ENCODE measurements at regions not wholly inside any gene's neighbourhood (a gene's known extent, or its start where the extent isn't known, plus 50 kb on each side); places are given as distances from the start of the nearest gene placed in this dataset. TPM values are rescaled to one million over a fixed set of nuclear protein-coding genes. Genes with fewer than 3 reads are reported as not detected.

DNA sequence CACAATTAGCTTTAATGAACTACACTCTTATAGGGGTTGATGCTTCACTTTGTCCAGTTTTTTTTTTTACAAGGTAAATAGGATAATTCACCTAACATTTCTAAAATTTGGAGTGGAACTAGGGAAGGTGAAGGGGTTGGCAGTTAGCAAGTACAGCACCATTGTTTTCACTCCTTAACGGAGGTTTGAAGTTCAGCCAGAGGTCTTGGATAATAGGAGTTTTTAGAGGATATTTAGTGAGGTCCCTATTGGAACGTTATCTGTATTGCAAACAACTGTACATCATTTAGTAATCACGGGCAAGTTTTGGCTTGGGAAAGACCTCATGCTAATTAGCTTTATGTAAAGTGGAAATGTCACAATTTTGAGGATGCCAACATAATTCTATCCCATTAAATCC, 52.3 kb upstream of the TBX18 start:
- no CpG with 5 or more reads among the region's 3 CpGs for whole genome bisulfite sequencing (ENCODE audit: insufficient coverage)
- H3K36me3 ChIP-seq (replicated peaks in 1 of 2; ENCODE audit: control insufficient read depth in 1 of 2, insufficient read depth in 2 of 2, low read length in 2 of 2), result no peaks in the 10 kb centered on the region
- H3K27ac Mint-ChIP-seq, result no peak overlapping the region
- H3K4me3 Mint-ChIP-seq, result no peak overlapping the region
- DNase-seq, result no peak
- H2AFZ ChIP-seq (ENCODE audit: insufficient read depth, low read depth, low read length, poor library complexity, severe bottlenecking), result no peak overlapping the region
- H3K4me1 ChIP-seq (ENCODE audit: control insufficient read depth in 1 of 2, insufficient read depth in 2 of 2, low read length in 2 of 2), result no peaks in the 10 kb centered on the region
- intact Hi-C loops (cut with micrococcal nuclease), result no loop called here
- no peaks in the 10 kb centered on the region for H3K4me1 Mint-ChIP-seq
- no peaks in the 10 kb centered on the region for H4K20me1 ChIP-seq (ENCODE audit: insufficient read depth, low read length)
- TF ChIP-seq, protein P1, sequence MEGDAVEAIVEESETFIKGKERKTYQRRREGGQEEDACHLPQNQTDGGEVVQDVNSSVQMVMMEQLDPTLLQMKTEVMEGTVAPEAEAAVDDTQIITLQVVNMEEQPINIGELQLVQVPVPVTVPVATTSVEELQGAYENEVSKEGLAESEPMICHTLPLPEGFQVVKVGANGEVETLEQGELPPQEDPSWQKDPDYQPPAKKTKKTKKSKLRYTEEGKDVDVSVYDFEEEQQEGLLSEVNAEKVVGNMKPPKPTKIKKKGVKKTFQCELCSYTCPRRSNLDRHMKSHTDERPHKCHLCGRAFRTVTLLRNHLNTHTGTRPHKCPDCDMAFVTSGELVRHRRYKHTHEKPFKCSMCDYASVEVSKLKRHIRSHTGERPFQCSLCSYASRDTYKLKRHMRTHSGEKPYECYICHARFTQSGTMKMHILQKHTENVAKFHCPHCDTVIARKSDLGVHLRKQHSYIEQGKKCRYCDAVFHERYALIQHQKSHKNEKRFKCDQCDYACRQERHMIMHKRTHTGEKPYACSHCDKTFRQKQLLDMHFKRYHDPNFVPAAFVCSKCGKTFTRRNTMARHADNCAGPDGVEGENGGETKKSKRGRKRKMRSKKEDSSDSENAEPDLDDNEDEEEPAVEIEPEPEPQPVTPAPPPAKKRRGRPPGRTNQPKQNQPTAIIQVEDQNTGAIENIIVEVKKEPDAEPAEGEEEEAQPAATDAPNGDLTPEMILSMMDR (IDR thresholded peaks at IDR 0.05), result no peak
- peaks cover 0 to 1% (median 0%) of the 10 kb centered on the region in 3 donors for H3K27me3 Mint-ChIP-seq (ENCODE audit: low read depth in 3 of 3)
- H3K4me2 ChIP-seq (replicated peaks; ENCODE audit: extremely low read depth, low read length, poor library complexity, severe bottlenecking), result no peak overlapping the region
- H3K27me3 ChIP-seq (ENCODE audit: control insufficient read depth in 2 of 2, insufficient read depth in 2 of 2, low read length in 2 of 2), result no peaks in the 10 kb centered on the region
- no peaks in the 10 kb centered on the region for H3K9me3 ChIP-seq (replicated peaks in 1 of 2; ENCODE audit: control insufficient read depth in 1 of 2, insufficient read depth in 1 of 2, low read length in 2 of 2)
- no peak overlapping the region for H3K27ac ChIP-seq (ENCODE audit: low read depth in 1 of 2, low read length in 2 of 2)
- no peak overlapping the region for H3K4me3 ChIP-seq (replicated peaks in 1 of 3; ENCODE audit: low read depth in 2 of 3, low read length in 3 of 3)
- no peaks in the 10 kb centered on the region for H3K36me3 Mint-ChIP-seq
- no peak overlapping the region for H3K9ac ChIP-seq (ENCODE audit: insufficient read depth, low read length, poor library complexity, severe bottlenecking)
- H3K79me2 ChIP-seq (ENCODE audit: insufficient read depth, low read length), result no peaks in the 10 kb centered on the region
- H3K9me3 Mint-ChIP-seq, result peaks cover 0 to 5% (median 3%) of the 10 kb centered on the region in 7 donors

GRCh38 chr6:84815896-84816735, 51.7 kb upstream of the TBX18 start:
- Mint-ChIP-seq H3K4me3 (no peak overlapping the region), H3K36me3 (no peaks in the 10 kb centered on the region), H3K9me3 (peaks cover 0 to 5% (median 3%) of the 10 kb centered on the region in 7 donors), H3K27ac (no peak overlapping the region), H3K4me1 (no peaks in the 10 kb centered on the region), H3K27me3 (ENCODE audit: low read depth in 3 of 3) (peaks cover 0 to 1% (median 0%) of the 10 kb centered on the region in 3 donors)
- WGBS (ENCODE audit: insufficient coverage), result no CpG with 5 or more reads among the region's 3 CpGs
- no peak for DNase-seq
- Histone ChIP-seq H3K4me1 (ENCODE audit: control insufficient read depth in 1 of 2, insufficient read depth in 2 of 2, low read length in 2 of 2) (no peaks in the 10 kb centered on the region), H4K20me1 (ENCODE audit: insufficient read depth, low read length) (no peaks in the 10 kb centered on the region), H3K9me3 (replicated peaks in 1 of 2; ENCODE audit: control insufficient read depth in 1 of 2, insufficient read depth in 1 of 2, low read length in 2 of 2) (no peaks in the 10 kb centered on the region), H3K79me2 (ENCODE audit: insufficient read depth, low read length) (no peaks in the 10 kb centered on the region), H3K4me2 (replicated peaks; ENCODE audit: extremely low read depth, low read length, poor library complexity, severe bottlenecking) (no peak overlapping the region), H3K27ac (ENCODE audit: low read depth in 1 of 2, low read length in 2 of 2) (no peak overlapping the region), H3K4me3 (replicated peaks in 1 of 3; ENCODE audit: low read depth in 2 of 3, low read length in 3 of 3) (no peak overlapping the region), H3K9ac (ENCODE audit: insufficient read depth, low read length, poor library complexity, severe bottlenecking) (no peak overlapping the region), H3K27me3 (ENCODE audit: control insufficient read depth in 2 of 2, insufficient read depth in 2 of 2, low read length in 2 of 2) (no peaks in the 10 kb centered on the region), H2AFZ (ENCODE audit: insufficient read depth, low read depth, low read length, poor library complexity, severe bottlenecking) (no peak overlapping the region), H3K36me3 (replicated peaks in 1 of 2; ENCODE audit: control insufficient read depth in 1 of 2, insufficient read depth in 2 of 2, low read length in 2 of 2) (no peaks in the 10 kb centered on the region)
- TF ChIP-seq, protein P1 (IDR thresholded peaks at IDR 0.05), result no peak
- intact Hi-C loops (cut with micrococcal nuclease), result no loop called here

Small RNAs in the stretch of these regions (small RNA-seq; reads per million reads assigned to genes)
- not detected for gene AL109941.1 (ENCODE audit: insufficient read length, low read depth)

Data from CD14-positive monocyte (primary cell).